NAMALWA (cell line): ENCODE measurements at regions not wholly inside any gene's neighbourhood (a gene's known extent, or its start where the extent isn't known, plus 50 kb on each side); places are given as distances from the start of the nearest gene placed in this dataset.

Source experiments
- DNase-seq: peaks from one replicate; pipeline ENCODE4 v3.0.0-alpha.2; 2015; ENCODE audit warnings: low spot score

- DNase-seq, result no peak
Measured at GRCh38 chr10:89153971-89154370, 53.1 kb downstream of the CH25H start.

GRCh38 chr10:89153116-89153515 lies 54.0 kb downstream of the CH25H start:
- no peak for DNase-seq

- no peak for DNase-seq
Measured at GRCh38 chr10:89151857-89152256, 55.3 kb downstream of the CH25H start.

GRCh38 chr10:89148061-89148460 lies 59.1 kb downstream of the CH25H start:
- no peak for DNase-seq

- DNase-seq, result no peak
Measured at GRCh38 chr10:89147256-89147655, 59.9 kb downstream of the CH25H start.

- no peak for DNase-seq
Measured at GRCh38 chr10:89144836-89145235, 62.3 kb downstream of the CH25H start.

GRCh38 chr10:89142590-89142989 lies 64.5 kb downstream of the CH25H start:
- DNase-seq, result no peak

GRCh38 chr10:89138755-89139490 lies 68.2 kb downstream of the CH25H start:
- DNase-seq, result no peak

- DNase-seq, result no peak
Measured at GRCh38 chr10:89134963-89135362, 72.2 kb downstream of the CH25H start.

GRCh38 chr10:89129911-89130310 lies 77.2 kb downstream of the CH25H start:
- DNase-seq, result no peak

- no peak for DNase-seq
Measured at GRCh38 chr10:89122433-89123051, 84.6 kb downstream of the CH25H start.

- no peak for DNase-seq
Measured at GRCh38 chr10:89121764-89122020, 85.4 kb downstream of the CH25H start.

GRCh38 chr10:89120931-89121763 lies 86.0 kb downstream of the CH25H start:
- no peak for DNase-seq

GRCh38 chr10:89119651-89120050 lies 87.5 kb downstream of the CH25H start:
- DNase-seq, result no peak

GRCh38 chr10:89118091-89118490 lies 89.0 kb downstream of the CH25H start:
- no peak for DNase-seq

- no peak for DNase-seq
Measured at GRCh38 chr10:89115876-89116627, 91.1 kb downstream of the CH25H start.

- no peak for DNase-seq
Measured at GRCh38 chr10:89114846-89115625, 92.1 kb downstream of the CH25H start.

- no peak for DNase-seq
Measured at GRCh38 chr10:89102735-89103134, 104.4 kb downstream of the CH25H start.

- DNase-seq, result no peak
Measured at GRCh38 chr10:89101943-89102342, 105.2 kb downstream of the CH25H start.

- DNase-seq, result no peak
Measured at GRCh38 chr10:89100680-89101079, 106.4 kb downstream of the CH25H start.

GRCh38 chr10:89097226-89097625 lies 106.6 kb downstream of the FAS start:
- no peak for DNase-seq
